ENCODE measurements at regions not wholly inside any gene's neighbourhood (a gene's known extent, or its start where the extent isn't known, plus 50 kb on each side); places are given as distances from the start of the nearest gene placed in this dataset.
A peak's percentile ranks its signal among the peaks of the same experiment; 100 is the strongest.

DNA sequence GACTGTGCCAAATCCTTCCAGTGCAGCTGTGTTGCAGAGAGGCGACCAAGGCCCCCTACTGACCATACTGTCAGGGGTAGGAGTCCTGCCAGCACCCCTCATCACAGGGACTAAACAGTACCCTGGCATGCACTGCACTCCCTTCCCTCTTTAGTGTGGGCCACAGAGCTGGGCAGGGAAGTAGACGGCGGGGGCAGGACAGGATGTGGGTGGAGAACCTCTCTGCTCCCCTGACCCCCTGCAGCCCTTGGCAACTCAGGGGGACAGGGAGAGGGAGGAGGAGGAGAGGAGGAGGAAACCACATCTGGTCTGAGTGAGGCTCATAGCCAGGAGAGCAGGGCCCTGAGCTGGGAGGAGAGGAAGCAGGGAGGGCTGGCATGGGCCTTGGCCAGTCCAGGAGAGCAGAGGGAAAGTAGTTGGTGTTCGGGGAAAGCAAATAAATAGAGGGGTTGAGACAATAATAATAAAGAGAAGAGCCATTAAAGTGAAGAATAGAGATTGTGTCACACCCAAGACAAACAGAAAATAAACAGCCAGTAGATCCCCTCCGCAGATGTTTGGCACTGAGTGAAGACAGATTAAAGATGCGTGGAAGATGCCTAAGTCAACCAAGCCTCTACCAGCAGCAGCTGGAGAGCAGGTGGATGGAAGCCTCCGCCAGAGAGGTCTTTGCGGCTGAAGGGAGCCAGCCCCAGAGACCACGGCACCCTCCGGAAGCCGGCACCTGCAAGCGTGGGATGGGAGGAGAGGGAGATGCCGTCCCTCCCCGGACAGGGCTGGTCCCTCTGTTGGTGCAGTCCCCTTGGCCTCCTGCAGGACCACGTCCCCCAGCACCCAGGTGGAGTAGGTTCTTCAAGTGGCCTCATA, 61.5 kb downstream of the RPUSD4 start:
- Histone ChIP-seq H3K79me2 (ENCODE audit: control insufficient read depth, insufficient read depth, low read length) (no peaks in the 10 kb centered on the region), H3K4me3 (replicated peaks in 1 of 3; ENCODE audit: insufficient read depth in 1 of 3, low read depth in 1 of 3, low read length in 3 of 3) (no peak overlapping the region), H3K36me3 (ENCODE audit: control insufficient read depth in 2 of 2, extremely low read depth in 1 of 2, insufficient read depth in 2 of 2, low read length in 2 of 2) (no peaks in the 10 kb centered on the region), H3K4me2 (ENCODE audit: insufficient read depth, low read length) (no peak overlapping the region), H3K27me3 (ENCODE audit: control insufficient read depth in 2 of 2, insufficient read depth in 2 of 2, low read length in 2 of 2) (no peaks in the 10 kb centered on the region), H3K4me1 (ENCODE audit: control insufficient read depth, extremely low read depth, insufficient read depth, low read length) (peaks cover 20% of the 10 kb centered on the region), H3K9ac (replicated peaks; ENCODE audit: extremely low read depth, insufficient read depth, low read length) (no peak overlapping the region), H3K27ac (ENCODE audit: insufficient read depth, low read depth, low read length) (no peak overlapping the region), H4K20me1 (replicated peaks; ENCODE audit: control insufficient read depth, extremely low read depth, insufficient read depth, low read length) (no peaks in the 10 kb centered on the region), H3K9me1 (replicated peaks; ENCODE audit: control insufficient read depth, extremely low read depth, insufficient read depth, low read length) (no peaks in the 10 kb centered on the region), H3K9me3 (replicated peaks; ENCODE audit: control insufficient read depth, insufficient read depth, low read length) (no peaks in the 10 kb centered on the region), H2AFZ (ENCODE audit: low read depth, low read length) (no peak overlapping the region)
- DNase-seq (ENCODE audit: low read depth, low spot score) (peak; percentile 52), FAIRE-seq (no peak)
- TF ChIP-seq MAX (IDR thresholded peaks at IDR 0.05; ENCODE audit: insufficient read depth, insufficient read length) = no peak
- TF ChIP-seq FOS (IDR thresholded peaks at IDR 0.05; ENCODE audit: borderline replicate concordance, insufficient read depth, low read length) = no peak
- TF ChIP-seq POLR2AphosphoS5 (IDR thresholded peaks at IDR 0.05; ENCODE audit: insufficient read depth, low read depth, low read length) = no peak
- TF ChIP-seq GATA2 (IDR thresholded peaks at IDR 0.05; ENCODE audit: insufficient read depth, insufficient read length, low read depth, low read length) = no peak
- no peak for TF ChIP-seq JUN (IDR thresholded peaks at IDR 0.05; ENCODE audit: borderline replicate concordance, insufficient read depth, insufficient read length, low read depth)
- no peak for TF ChIP-seq POLR2A (IDR thresholded peaks at IDR 0.05; ENCODE audit: low read depth, low read length)
- TF ChIP-seq, protein P1, sequence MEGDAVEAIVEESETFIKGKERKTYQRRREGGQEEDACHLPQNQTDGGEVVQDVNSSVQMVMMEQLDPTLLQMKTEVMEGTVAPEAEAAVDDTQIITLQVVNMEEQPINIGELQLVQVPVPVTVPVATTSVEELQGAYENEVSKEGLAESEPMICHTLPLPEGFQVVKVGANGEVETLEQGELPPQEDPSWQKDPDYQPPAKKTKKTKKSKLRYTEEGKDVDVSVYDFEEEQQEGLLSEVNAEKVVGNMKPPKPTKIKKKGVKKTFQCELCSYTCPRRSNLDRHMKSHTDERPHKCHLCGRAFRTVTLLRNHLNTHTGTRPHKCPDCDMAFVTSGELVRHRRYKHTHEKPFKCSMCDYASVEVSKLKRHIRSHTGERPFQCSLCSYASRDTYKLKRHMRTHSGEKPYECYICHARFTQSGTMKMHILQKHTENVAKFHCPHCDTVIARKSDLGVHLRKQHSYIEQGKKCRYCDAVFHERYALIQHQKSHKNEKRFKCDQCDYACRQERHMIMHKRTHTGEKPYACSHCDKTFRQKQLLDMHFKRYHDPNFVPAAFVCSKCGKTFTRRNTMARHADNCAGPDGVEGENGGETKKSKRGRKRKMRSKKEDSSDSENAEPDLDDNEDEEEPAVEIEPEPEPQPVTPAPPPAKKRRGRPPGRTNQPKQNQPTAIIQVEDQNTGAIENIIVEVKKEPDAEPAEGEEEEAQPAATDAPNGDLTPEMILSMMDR (IDR thresholded peaks at IDR 0.05; ENCODE audit: extremely low read depth in 1 of 2, insufficient read depth in 1 of 2, low read depth in 1 of 2, low read length in 2 of 2) = no peak
- TF ChIP-seq EZH2 (IDR thresholded peaks at IDR 0.05; ENCODE audit: borderline replicate concordance, low read depth, low read length, severe bottlenecking) = no peak
- CTCF ChIA-PET = interaction anchor here (1.4 kb wide), 1 partner anchor 208 kb away, joined by 3 read pairs; no protein-coding TSS in a partner anchor
- dilution Hi-C loops (cut with MboI; ENCODE audit: extremely low pct_ligation_motif_present, low sequenced_read_pairs) = no loop called here
- POLR2A ChIA-PET = no interaction called here
- intact Hi-C loops (cut with micrococcal nuclease) = no loop called here
- BruUV-seq (replicated peaks) = no TSS peak
